OCI-LY7 (cell line): ENCODE measurements at regions not wholly inside any gene's neighbourhood (a gene's known extent, or its start where the extent isn't known, plus 50 kb on each side); places are given as distances from the start of the nearest gene placed in this dataset.

Source experiments
- BruUV-seq: library from RNA; stranded (reverse); fragments of 400-500 nt; replicated peaks from 2 replicates; lab custom pipeline; 2021; lab: Mats Ljungman, UMichigan
- CTCF ChIA-PET: fragments of 300-600 bp; sonication (Branson Sonifier 250); formaldehyde crosslinking; loops from one replicate; lab custom pipeline; 2022; ENCODE audit warnings: antibody characterized with exemption; ENCODE audit not compliant: unreplicated experiment; lab: Charles Lee
- POLR2A ChIA-PET: fragments of 300-600 bp; sonication (Branson Sonifier 250); formaldehyde crosslinking; loops from one replicate; lab custom pipeline; 2022; ENCODE audit warnings: antibody characterized with exemption; lab: Charles Lee
- DNase-seq: peaks from one replicate; pipeline ENCODE4 v3.0.0-alpha.2; 2015; ENCODE audit warnings: low spot score
- H2AFZ ChIP-seq: fragments of 200-600 bp; sonication (generic), shearing (Covaris generic); 2 replicates; pipeline ENCODE4 v1.6.1; 2014; ENCODE audit warnings: mild to moderate bottlenecking, antibody characterized with exemption, low read length, moderate library complexity
- H3K27ac ChIP-seq: fragments of 200-600 bp; sonication (generic); 2 replicates; pipeline ENCODE4 v1.5.1; 2014; ENCODE audit warnings: mixed run types, low read depth, mild to moderate bottlenecking, moderate library complexity, low read length, inconsistent platforms; ENCODE audit not compliant: poor library complexity, severe bottlenecking
- H3K36me3 ChIP-seq: fragments of 200-600 bp; sonication (generic); 2 replicates; pipeline ENCODE4 v1.6.1; 2014; ENCODE audit warnings: mild to moderate bottlenecking, antibody characterized with exemption, low read length, moderate library complexity, mixed read lengths; ENCODE audit not compliant: insufficient read depth
- H3K4me1 ChIP-seq: fragments of 200-600 bp; sonication (generic); 2 replicates; pipeline ENCODE4 v1.5.1; 2014; ENCODE audit warnings: mild to moderate bottlenecking, low read length; ENCODE audit not compliant: insufficient read depth, poor library complexity, severe bottlenecking
- H3K4me2 ChIP-seq: fragments of 200-600 bp; sonication (generic); 2 replicates; pipeline ENCODE4 v1.6.1; 2014; ENCODE audit warnings: mild to moderate bottlenecking, low read length
- H3K4me3 ChIP-seq: fragments of 200-600 bp; sonication (generic); 2 replicates; pipeline ENCODE4 v1.5.1; 2014; ENCODE audit warnings: mild to moderate bottlenecking, low read depth, low read length; ENCODE audit not compliant: poor library complexity, severe bottlenecking
- H3K79me2 ChIP-seq: fragments of 200-600 bp; sonication (generic); 2 replicates; pipeline ENCODE4 v1.6.1; 2016; ENCODE audit warnings: low read depth, mild to moderate bottlenecking, low read length, moderate library complexity, mixed read lengths; ENCODE audit not compliant: insufficient read depth
- H3K9me2 ChIP-seq: fragments of 200-600 bp; sonication (generic); 2 replicates; pipeline ENCODE4 v1.6.1; 2016; ENCODE audit warnings: mild to moderate bottlenecking, low read length, mixed read lengths; ENCODE audit not compliant: insufficient read depth
- H3K9me3 ChIP-seq: fragments of 200-600 bp; sonication (generic); 2 replicates; pipeline ENCODE4 v1.6.1; 2014; ENCODE audit warnings: mild to moderate bottlenecking, mixed run types, low read length, mixed read lengths
- H4K20me1 ChIP-seq: fragments of 200-600 bp; sonication (generic); 2 replicates; pipeline ENCODE4 v1.6.1; 2014; ENCODE audit warnings: mild to moderate bottlenecking, antibody characterized with exemption, low read length, moderate library complexity, mixed read lengths; ENCODE audit not compliant: insufficient read depth
- EZH2phosphoT487 ChIP-seq: fragments of 200-600 bp; sonication (generic); IDR thresholded peaks from 2 replicates; pipeline ENCODE4 v1.6.1; 2018; ENCODE audit warnings: low read depth, borderline replicate concordance, mild to moderate bottlenecking, mixed run types, antibody characterized with exemption, low read length, moderate library complexity, mixed read lengths
- intact Hi-C: fragments of 100-400 bp; cut with micrococcal nuclease; formaldehyde crosslinking; loops from one replicate; pipeline ENCODE4 v1.10.0; 2022; ENCODE audit not compliant: unreplicated experiment
- TF ChIP-seq, protein P1 (sequence below): fragments of 200-600 bp; sonication (generic); conservative IDR thresholded peaks from 2 replicates; pipeline ENCODE4 v1.5.1; 2014; ENCODE audit warnings: mild to moderate bottlenecking, antibody characterized with exemption, low read length, moderate library complexity, mixed read lengths

- no peak for TF ChIP-seq EZH2phosphoT487
- TF ChIP-seq, protein P1, sequence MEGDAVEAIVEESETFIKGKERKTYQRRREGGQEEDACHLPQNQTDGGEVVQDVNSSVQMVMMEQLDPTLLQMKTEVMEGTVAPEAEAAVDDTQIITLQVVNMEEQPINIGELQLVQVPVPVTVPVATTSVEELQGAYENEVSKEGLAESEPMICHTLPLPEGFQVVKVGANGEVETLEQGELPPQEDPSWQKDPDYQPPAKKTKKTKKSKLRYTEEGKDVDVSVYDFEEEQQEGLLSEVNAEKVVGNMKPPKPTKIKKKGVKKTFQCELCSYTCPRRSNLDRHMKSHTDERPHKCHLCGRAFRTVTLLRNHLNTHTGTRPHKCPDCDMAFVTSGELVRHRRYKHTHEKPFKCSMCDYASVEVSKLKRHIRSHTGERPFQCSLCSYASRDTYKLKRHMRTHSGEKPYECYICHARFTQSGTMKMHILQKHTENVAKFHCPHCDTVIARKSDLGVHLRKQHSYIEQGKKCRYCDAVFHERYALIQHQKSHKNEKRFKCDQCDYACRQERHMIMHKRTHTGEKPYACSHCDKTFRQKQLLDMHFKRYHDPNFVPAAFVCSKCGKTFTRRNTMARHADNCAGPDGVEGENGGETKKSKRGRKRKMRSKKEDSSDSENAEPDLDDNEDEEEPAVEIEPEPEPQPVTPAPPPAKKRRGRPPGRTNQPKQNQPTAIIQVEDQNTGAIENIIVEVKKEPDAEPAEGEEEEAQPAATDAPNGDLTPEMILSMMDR, result no peak
- ChIA-PET POLR2A (interaction anchor here (1.1 kb wide), 1 partner anchor 45 kb away, joined by 3 read pairs; no protein-coding TSS in a partner anchor), CTCF (no interaction called here)
- no peak for DNase-seq
- no peaks in the 10 kb centered on the region for H4K20me1 ChIP-seq
- H3K36me3 ChIP-seq, result no peaks in the 10 kb centered on the region
- H3K9me2 ChIP-seq, result no peaks in the 10 kb centered on the region
- H3K4me3 ChIP-seq, result no peak overlapping the region
- H3K4me2 ChIP-seq, result no peak overlapping the region
- H3K79me2 ChIP-seq, result no peaks in the 10 kb centered on the region
- no peak overlapping the region for H3K27ac ChIP-seq
- H2AFZ ChIP-seq, result no peak overlapping the region
- intact Hi-C loops, result no loop called here
- BruUV-seq, result no TSS peak
- H3K4me1 ChIP-seq, result no peaks in the 10 kb centered on the region
- H3K9me3 ChIP-seq, result no peaks in the 10 kb centered on the region
These were observed 73.0 kb upstream of the NRSN1 start for GRCh38 chr6:24053057-24053456.

GRCh38 chr6:24054388-24054787 lies 71.6 kb upstream of the NRSN1 start:
- no peak overlapping the region for H3K4me2 ChIP-seq
- POLR2A ChIA-PET, result no interaction called here
- no peak for TF ChIP-seq EZH2phosphoT487
- TF ChIP-seq, protein P1, result no peak
- H3K4me3 ChIP-seq, result no peak overlapping the region
- intact Hi-C loops, result no loop called here
- CTCF ChIA-PET, result no interaction called here
- no peak for DNase-seq
- no peaks in the 10 kb centered on the region for H3K36me3 ChIP-seq
- H3K9me2 ChIP-seq, result no peaks in the 10 kb centered on the region
- BruUV-seq, result no TSS peak
- no peaks in the 10 kb centered on the region for H4K20me1 ChIP-seq
- no peak overlapping the region for H2AFZ ChIP-seq
- H3K9me3 ChIP-seq, result no peaks in the 10 kb centered on the region
- no peak overlapping the region for H3K27ac ChIP-seq
- H3K79me2 ChIP-seq, result no peaks in the 10 kb centered on the region
- H3K4me1 ChIP-seq, result no peaks in the 10 kb centered on the region

DNA sequence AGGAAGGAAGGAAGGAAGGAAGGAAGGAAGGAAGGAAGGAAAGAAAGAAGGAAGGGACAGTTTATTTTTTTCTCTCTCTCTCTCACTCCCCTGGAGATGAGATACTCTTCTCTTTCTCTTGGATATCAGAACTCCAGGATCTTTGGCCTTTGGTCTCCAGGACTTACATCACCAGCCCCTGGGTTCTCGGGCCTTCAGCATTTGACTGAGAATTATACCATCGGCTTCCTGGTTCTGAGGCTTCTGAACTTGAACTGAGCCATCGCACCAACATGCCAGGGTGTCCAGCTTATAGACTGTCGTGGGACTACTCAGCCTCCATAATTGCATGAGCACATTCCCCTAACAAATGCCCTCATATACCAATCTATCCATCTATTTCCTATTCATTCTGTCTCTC lies 69.4 kb upstream of the NRSN1 start:
- TF ChIP-seq EZH2phosphoT487, result no peak
- TF ChIP-seq, protein P1, result no peak
- no TSS peak for BruUV-seq
- Histone ChIP-seq H4K20me1 (no peaks in the 10 kb centered on the region), H3K4me3 (no peak overlapping the region), H3K4me2 (no peak overlapping the region), H2AFZ (no peak overlapping the region), H3K36me3 (no peaks in the 10 kb centered on the region), H3K27ac (no peak overlapping the region), H3K4me1 (no peaks in the 10 kb centered on the region), H3K9me2 (no peaks in the 10 kb centered on the region), H3K9me3 (no peaks in the 10 kb centered on the region), H3K79me2 (no peaks in the 10 kb centered on the region)
- no peak for DNase-seq
- POLR2A ChIA-PET, result no interaction called here
- intact Hi-C loops, result no loop called here
- CTCF ChIA-PET, result no interaction called here
